NB4 (cell line): ENCODE measurements at regions not wholly inside any gene's neighbourhood (a gene's known extent, or its start where the extent isn't known, plus 50 kb on each side); places are given as distances from the start of the nearest gene placed in this dataset.
"Not testable (repeated sequence)": the region's sequence is repeated elsewhere in the genome, so short reads cannot be mapped to it uniquely, and the experiment has no call there.

Experiments used
- DNase-seq: peaks from one replicate; pipeline ENCODE4 v3.0.0; 2010; ENCODE audit warnings: low read depth
- H3K4me3 ChIP-seq: one replicate; pipeline ENCODE4 v1.5.1; 2011; ENCODE audit warnings: mild to moderate bottlenecking, low read depth, low read length, moderate library complexity
- CTCF ChIP-seq: IDR thresholded peaks from one replicate; pipeline ENCODE4 v1.5.1; 2012; ENCODE audit warnings: low read depth, low read length
- MAX ChIP-seq: IDR thresholded peaks from 2 replicates; pipeline ENCODE4 v1.6.1; 2011; ENCODE audit warnings: low read depth, low read length
- MYC ChIP-seq: IDR thresholded peaks from 2 replicates; pipeline ENCODE4 v1.6.1; 2011; ENCODE audit warnings: low read depth, low read length
- POLR2A ChIP-seq: IDR thresholded peaks from 2 replicates; pipeline ENCODE4 v1.6.1; 2011; ENCODE audit warnings: mild to moderate bottlenecking; ENCODE audit not compliant: insufficient read length; ENCODE audit errors: extremely low read depth

GRCh38 chr13:24968416-24968815 is 127.5 kb upstream of the PABPC3 start:
- DNase-seq, H3K4me3 ChIP-seq: not testable (repeated sequence)
- peak; percentile 27 for TF ChIP-seq CTCF

- H3K4me3 ChIP-seq, DNase-seq: not testable (repeated sequence)
These were observed 122.8 kb upstream of the PABPC3 start for GRCh38 chr13:24973102-24973501.

- not testable (repeated sequence) for DNase-seq, H3K4me3 ChIP-seq
These were observed 114.6 kb upstream of the PABPC3 start for GRCh38 chr13:24981181-24981803.

- peak; percentile 49 for DNase-seq
- no peak for TF ChIP-seq MAX
- TF ChIP-seq POLR2A: no peak
- no peak for TF ChIP-seq CTCF
- no peak for TF ChIP-seq MYC
- no peak overlapping the region for H3K4me3 ChIP-seq
These were observed 113.5 kb upstream of the PABPC3 start for GRCh38 chr13:24982333-24982999.

GRCh38 chr13:24983094-24983493 is 112.8 kb upstream of the PABPC3 start:
- no peak for DNase-seq
- TF ChIP-seq MYC: no peak
- no peak for TF ChIP-seq POLR2A
- TF ChIP-seq CTCF: no peak
- TF ChIP-seq MAX: no peak
- no peak overlapping the region for H3K4me3 ChIP-seq

GRCh38 chr13:24984134-24984533 is 111.8 kb upstream of the PABPC3 start:
- no peak for DNase-seq
- H3K4me3 ChIP-seq: no peak overlapping the region
- no peak for TF ChIP-seq POLR2A
- no peak for TF ChIP-seq MYC
- no peak for TF ChIP-seq MAX
- no peak for TF ChIP-seq CTCF

GRCh38 chr13:24985107-24985506 is 110.8 kb upstream of the PABPC3 start:
- no peak overlapping the region for H3K4me3 ChIP-seq
- DNase-seq: peak; percentile 58
- TF ChIP-seq MAX (no peak), CTCF (peak; percentile 45)
